IMR-90 (cell line): ENCODE measurements at regions not wholly inside any gene's neighbourhood (a gene's known extent, or its start where the extent isn't known, plus 50 kb on each side); places are given as distances from the start of the nearest gene placed in this dataset.

Experiments used
- ATAC-seq: fragments of 200-7000 bp; cut with Tn5 transposase; 2 replicates; pipeline ENCODE4 v1.9.1; 2020; ENCODE audit warnings: low read depth, mild to moderate bottlenecking, moderate library complexity
- BruUV-seq: library from RNA; stranded (reverse); fragments of 400-500 nt; replicated peaks from 2 replicates; lab custom pipeline; 2021; lab: Mats Ljungman, UMichigan
- CTCF ChIA-PET: fragments of 300-600 bp; formaldehyde crosslinking; extraction: SDS; loops from one replicate; lab custom pipeline; 2021; ENCODE audit warnings: antibody characterized with exemption; lab: Yijun Ruan, JAX
- POLR2A ChIA-PET: fragments of 300-600 bp; sonication (Branson Sonifier 250); formaldehyde crosslinking; loops from one replicate; lab custom pipeline; 2022; ENCODE audit warnings: antibody characterized with exemption; ENCODE audit not compliant: unreplicated experiment; lab: Charles Lee
- DNase-seq: peaks from one replicate; pipeline ENCODE4 v3.0.0; 2013
- H2AFZ ChIP-seq: replicated peaks from 2 replicates; pipeline ENCODE3; 2013; ENCODE audit warnings: low read length, mild to moderate bottlenecking; ENCODE audit not compliant: poor library complexity
- H2AK5ac ChIP-seq: 2 replicates; pipeline ENCODE4 v1.6.1; 2013; ENCODE audit warnings: low read depth, low read length, inconsistent platforms
- H2AK9ac ChIP-seq: replicated peaks from 2 replicates; pipeline ENCODE3; 2013; ENCODE audit warnings: mild to moderate bottlenecking, low read depth, low read length, moderate library complexity; ENCODE audit not compliant: poor library complexity
- H2BK120ac ChIP-seq: 2 replicates; pipeline ENCODE4 v1.6.1; 2013; ENCODE audit warnings: low read depth, low read length, inconsistent platforms
- H2BK15ac ChIP-seq: 3 replicates; pipeline ENCODE4 v1.6.1; 2013; ENCODE audit warnings: low read depth, low read length, inconsistent platforms
- H2BK20ac ChIP-seq: 2 replicates; pipeline ENCODE4 v1.6.1; 2013; ENCODE audit warnings: low read depth, mild to moderate bottlenecking, inconsistent platforms, low read length, moderate library complexity
- H2BK5ac ChIP-seq: 2 replicates; pipeline ENCODE4 v1.6.1; 2013; ENCODE audit warnings: mild to moderate bottlenecking, low read depth, low read length, inconsistent platforms; ENCODE audit not compliant: poor library complexity, severe bottlenecking
- H3K14ac ChIP-seq: replicated peaks from 2 replicates; pipeline ENCODE4 v1.6.1; 2013; ENCODE audit warnings: low read depth, low read length, inconsistent platforms
- H3K18ac ChIP-seq: 2 replicates; pipeline ENCODE4 v1.6.1; 2013; ENCODE audit warnings: low read depth, low read length, control low read depth
- H3K23ac ChIP-seq: 2 replicates; pipeline ENCODE4 v1.6.1; 2013; ENCODE audit warnings: low read depth, low read length, inconsistent platforms
- H3K27ac ChIP-seq: 2 replicates; pipeline ENCODE4 v1.5.1; 2013; ENCODE audit warnings: mild to moderate bottlenecking, control low read depth, low read length; ENCODE audit not compliant: insufficient read depth
- H3K27me3 ChIP-seq: 2 replicates; pipeline ENCODE4 v1.6.1; 2013; ENCODE audit warnings: low read length; ENCODE audit not compliant: control insufficient read depth, insufficient read depth
- H3K36me3 ChIP-seq: 2 replicates; pipeline ENCODE4 v1.6.1; 2013; ENCODE audit warnings: low read length, mixed read lengths; ENCODE audit not compliant: control insufficient read depth, insufficient read depth
- H3K4ac ChIP-seq: 2 replicates; pipeline ENCODE4 v1.6.1; 2013; ENCODE audit warnings: low read depth, low read length, inconsistent platforms
- H3K4me1 ChIP-seq: 2 replicates; pipeline ENCODE4 v1.6.1; 2013; ENCODE audit warnings: low read length, mixed read lengths; ENCODE audit not compliant: control insufficient read depth, insufficient read depth
- H3K4me2 ChIP-seq: 2 replicates; pipeline ENCODE4 v1.6.1; 2013; ENCODE audit warnings: low read depth, mild to moderate bottlenecking, control low read depth, low read length, moderate library complexity
- H3K4me3 ChIP-seq: 2 replicates; pipeline ENCODE4 v1.5.1; 2013; ENCODE audit warnings: low read depth, mild to moderate bottlenecking, control low read depth, low read length, moderate library complexity; ENCODE audit not compliant: insufficient read depth
- H3K56ac ChIP-seq: 2 replicates; pipeline ENCODE4 v1.6.1; 2013; ENCODE audit warnings: low read length, inconsistent platforms; ENCODE audit not compliant: insufficient read depth; ENCODE audit errors: extremely low read depth
- H3K79me1 ChIP-seq, 2 experiments: 2 replicates each; pipeline ENCODE4 v1.6.1; 2013; ENCODE audit warnings: low read length in 2 of 2, inconsistent platforms in 1 of 2, low read depth in 1 of 2
- H3K9ac ChIP-seq: 2 replicates; pipeline ENCODE4 v1.6.1; 2013; ENCODE audit warnings: low read depth, low read length, control low read depth
- H3K9me1 ChIP-seq: 2 replicates; pipeline ENCODE4 v1.6.1; 2013; ENCODE audit warnings: low read length, inconsistent platforms; ENCODE audit not compliant: insufficient read depth
- H3K9me3 ChIP-seq: 2 replicates; pipeline ENCODE4 v1.6.1; 2013; ENCODE audit warnings: low read length; ENCODE audit not compliant: control insufficient read depth, insufficient read depth
- H4K20me1 ChIP-seq: 2 replicates; pipeline ENCODE4 v1.6.1; 2013; ENCODE audit warnings: low read length, inconsistent platforms; ENCODE audit not compliant: insufficient read depth
- H4K5ac ChIP-seq: 2 replicates; pipeline ENCODE4 v1.6.1; 2013; ENCODE audit warnings: mild to moderate bottlenecking, low read depth, low read length, control low read depth
- H4K8ac ChIP-seq, 2 experiments: 2 replicates each; pipeline ENCODE4 v1.6.1; 2013; ENCODE audit warnings: low read depth in 2 of 2, low read length in 2 of 2, control low read depth in 1 of 2, inconsistent platforms in 1 of 2
- H4K91ac ChIP-seq: 2 replicates; pipeline ENCODE4 v1.6.1; 2013; ENCODE audit warnings: low read depth, low read length, inconsistent platforms; ENCODE audit not compliant: insufficient read depth
- BHLHE40 ChIP-seq: fragments of 150-350 bp; IDR thresholded peaks from 2 replicates; pipeline ENCODE4 v1.6.1; 2016; ENCODE audit warnings: mild to moderate bottlenecking, low read depth, low read length
- CEBPB ChIP-seq: IDR thresholded peaks from 2 replicates; pipeline ENCODE4 v1.6.1; 2012; ENCODE audit warnings: low read depth, low read length, improper control_type of control experiment
- CHD1 ChIP-seq: IDR thresholded peaks from 2 replicates; pipeline ENCODE4 v1.6.1; 2012; ENCODE audit warnings: low read depth, low read length, improper control_type of control experiment
- FOS ChIP-seq: fragments of 150-350 bp; IDR thresholded peaks from 2 replicates; pipeline ENCODE4 v1.6.1; 2016; ENCODE audit warnings: low read depth, low read length
- MAFK ChIP-seq: IDR thresholded peaks from 2 replicates; pipeline ENCODE4 v1.6.1; 2012; ENCODE audit warnings: low read depth, low read length, improper control_type of control experiment
- MAZ ChIP-seq: IDR thresholded peaks from 2 replicates; pipeline ENCODE4 v1.6.1; 2012; ENCODE audit warnings: low read depth, mild to moderate bottlenecking, low read length, improper control_type of control experiment, moderate library complexity, borderline replicate concordance
- MXI1 ChIP-seq: IDR thresholded peaks from 2 replicates; pipeline ENCODE4 v1.6.1; 2012; ENCODE audit warnings: low read depth, mild to moderate bottlenecking, low read length, moderate library complexity, borderline replicate concordance
- NFE2L2 ChIP-seq: fragments of 150-350 bp; IDR thresholded peaks from 2 replicates; pipeline ENCODE4 v1.6.1; 2016; ENCODE audit warnings: low read depth, mild to moderate bottlenecking, low read length
- POLR2A ChIP-seq: IDR thresholded peaks from 2 replicates; pipeline ENCODE4 v1.6.1; 2012; ENCODE audit warnings: mild to moderate bottlenecking, low read depth, low read length
- RAD21 ChIP-seq: IDR thresholded peaks from 2 replicates; pipeline ENCODE4 v1.6.1; 2012; ENCODE audit warnings: low read length, improper control_type of control experiment
- RCOR1 ChIP-seq: IDR thresholded peaks from 2 replicates; pipeline ENCODE4 v1.6.1; 2012; ENCODE audit warnings: mild to moderate bottlenecking, low read length, improper control_type of control experiment; ENCODE audit not compliant: insufficient replicate concordance
- RFX5 ChIP-seq: IDR thresholded peaks from 2 replicates; pipeline ENCODE4 v1.8.0; 2012; ENCODE audit warnings: low read depth, mild to moderate bottlenecking, low read length, moderate library complexity
- SMC3 ChIP-seq: fragments of 150-350 bp; IDR thresholded peaks from 2 replicates; pipeline ENCODE4 v1.6.1; 2016; ENCODE audit warnings: low read depth, mild to moderate bottlenecking, antibody characterized with exemption, low read length, moderate library complexity
- WGBS, 2 experiments: methylation state at CpG; one replicate each; pipeline versions ENCODE4 v1.1.5 to v1.1.7; 2013; ENCODE audit warnings: missing lambda C conversion rate in 2 of 2; ENCODE audit not compliant: insufficient read length in 1 of 2; ENCODE audit errors: extremely low coverage in 2 of 2; 5-methylcytosine and 5-hydroxymethylcytosine counted together
- dilution Hi-C: fragments of 300-500 bp; cut with HindIII; formaldehyde crosslinking; loops from one replicate; pipeline ENCODE4 v1.14.3; 2018; ENCODE audit warnings: low sequenced_read_pairs; ENCODE audit not compliant: unreplicated experiment
- in situ Hi-C: fragments of 300-500 bp; cut with MboI; formaldehyde crosslinking; loops from 3 replicates; pipeline ENCODE4 v1.14.3; 2019; ENCODE audit warnings: low sequenced_read_pairs, inconsistent platforms, mixed read lengths
- intact Hi-C: fragments of 100-400 bp; cut with micrococcal nuclease; formaldehyde crosslinking; loops from 2 replicates; pipeline ENCODE4 v1.10.0; 2022
- TF ChIP-seq, protein P1 (sequence below): fragments of 150-350 bp; IDR thresholded peaks from 2 replicates; pipeline ENCODE4 v1.6.1; 2017; ENCODE audit warnings: mild to moderate bottlenecking, antibody characterized with exemption, low read length, low read depth
- TF ChIP-seq, protein P2 (sequence below): conservative IDR thresholded peaks from 2 replicates; pipeline ENCODE4 v1.5.1; 2012; ENCODE audit warnings: mild to moderate bottlenecking, low read depth, low read length, improper control_type of control experiment
- TF ChIP-seq, protein P3 (sequence below): fragments of 150-350 bp; IDR thresholded peaks from 2 replicates; pipeline ENCODE4 v1.6.1; 2016; ENCODE audit warnings: low read depth, mild to moderate bottlenecking, low read length, moderate library complexity, borderline replicate concordance

DNA sequence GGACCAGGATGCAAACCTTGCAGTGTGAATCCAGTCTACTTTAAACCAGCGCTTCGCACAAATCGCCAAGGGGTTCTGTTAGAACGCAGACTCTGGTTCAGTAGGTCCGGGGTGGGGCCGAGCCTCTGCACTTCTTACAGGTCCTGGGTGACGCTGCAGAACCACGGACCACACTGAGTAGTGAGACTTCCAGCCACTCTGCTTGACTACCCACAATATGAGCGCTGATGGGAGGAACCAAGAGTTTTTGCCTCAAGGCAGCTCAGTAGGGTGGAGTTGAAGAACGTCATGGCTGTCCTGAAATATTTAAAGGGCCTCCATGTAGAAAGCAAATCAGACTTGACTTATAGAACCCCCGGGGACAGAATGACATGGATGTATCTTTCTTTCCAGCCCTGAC, 138.0 kb upstream of the CRY1 start:
- no peaks in the 10 kb centered on the region for H3K4me1 ChIP-seq
- H3K18ac ChIP-seq, result no peak overlapping the region
- in situ Hi-C loops, result no loop called here
- no peaks in the 10 kb centered on the region for H3K79me1 ChIP-seq
- H4K8ac ChIP-seq, result no peak overlapping the region
- H2AK5ac ChIP-seq, result no peak overlapping the region
- no peak overlapping the region for H2BK5ac ChIP-seq
- DNase-seq (no peak), ATAC-seq (no peak)
- no peak overlapping the region for H3K14ac ChIP-seq
- WGBS, 2 experiments, result 82% methylated on average over 7 of the region's 11 CpGs; no CpG with 5 or more reads in 1 of the 2 experiments
- no peaks in the 10 kb centered on the region for H3K36me3 ChIP-seq
- H3K4me2 ChIP-seq, result no peak overlapping the region
- no peak overlapping the region for H3K23ac ChIP-seq
- no TSS peak for BruUV-seq
- H2BK120ac ChIP-seq, result no peak overlapping the region
- H2AFZ ChIP-seq, result no peak overlapping the region
- no peak overlapping the region for H4K5ac ChIP-seq
- H3K4me3 ChIP-seq, result no peak overlapping the region
- no peaks in the 10 kb centered on the region for H4K20me1 ChIP-seq
- no peaks in the 10 kb centered on the region for H3K9me1 ChIP-seq
- ChIA-PET CTCF (interaction anchor here (1.5 kb wide), 1 partner anchor 11 kb away, joined by 3 read pairs; no protein-coding TSS in a partner anchor), POLR2A (no interaction called here)
- H2BK15ac ChIP-seq, result no peak overlapping the region
- intact Hi-C loops, result no loop called here
- TF ChIP-seq RCOR1 (no peak), MAZ (no peak), RFX5 (no peak), CEBPB (no peak), POLR2A (no peak), CHD1 (no peak), FOS (no peak), BHLHE40 (no peak), SMC3 (no peak), NFE2L2 (no peak), MXI1 (no peak), RAD21 (no peak), MAFK (no peak)
- TF ChIP-seq, protein P1, sequence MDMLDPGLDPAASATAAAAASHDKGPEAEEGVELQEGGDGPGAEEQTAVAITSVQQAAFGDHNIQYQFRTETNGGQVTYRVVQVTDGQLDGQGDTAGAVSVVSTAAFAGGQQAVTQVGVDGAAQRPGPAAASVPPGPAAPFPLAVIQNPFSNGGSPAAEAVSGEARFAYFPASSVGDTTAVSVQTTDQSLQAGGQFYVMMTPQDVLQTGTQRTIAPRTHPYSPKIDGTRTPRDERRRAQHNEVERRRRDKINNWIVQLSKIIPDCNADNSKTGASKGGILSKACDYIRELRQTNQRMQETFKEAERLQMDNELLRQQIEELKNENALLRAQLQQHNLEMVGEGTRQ, result no peak
- TF ChIP-seq, protein P2, sequence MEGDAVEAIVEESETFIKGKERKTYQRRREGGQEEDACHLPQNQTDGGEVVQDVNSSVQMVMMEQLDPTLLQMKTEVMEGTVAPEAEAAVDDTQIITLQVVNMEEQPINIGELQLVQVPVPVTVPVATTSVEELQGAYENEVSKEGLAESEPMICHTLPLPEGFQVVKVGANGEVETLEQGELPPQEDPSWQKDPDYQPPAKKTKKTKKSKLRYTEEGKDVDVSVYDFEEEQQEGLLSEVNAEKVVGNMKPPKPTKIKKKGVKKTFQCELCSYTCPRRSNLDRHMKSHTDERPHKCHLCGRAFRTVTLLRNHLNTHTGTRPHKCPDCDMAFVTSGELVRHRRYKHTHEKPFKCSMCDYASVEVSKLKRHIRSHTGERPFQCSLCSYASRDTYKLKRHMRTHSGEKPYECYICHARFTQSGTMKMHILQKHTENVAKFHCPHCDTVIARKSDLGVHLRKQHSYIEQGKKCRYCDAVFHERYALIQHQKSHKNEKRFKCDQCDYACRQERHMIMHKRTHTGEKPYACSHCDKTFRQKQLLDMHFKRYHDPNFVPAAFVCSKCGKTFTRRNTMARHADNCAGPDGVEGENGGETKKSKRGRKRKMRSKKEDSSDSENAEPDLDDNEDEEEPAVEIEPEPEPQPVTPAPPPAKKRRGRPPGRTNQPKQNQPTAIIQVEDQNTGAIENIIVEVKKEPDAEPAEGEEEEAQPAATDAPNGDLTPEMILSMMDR, result no peak
- TF ChIP-seq, protein P3, sequence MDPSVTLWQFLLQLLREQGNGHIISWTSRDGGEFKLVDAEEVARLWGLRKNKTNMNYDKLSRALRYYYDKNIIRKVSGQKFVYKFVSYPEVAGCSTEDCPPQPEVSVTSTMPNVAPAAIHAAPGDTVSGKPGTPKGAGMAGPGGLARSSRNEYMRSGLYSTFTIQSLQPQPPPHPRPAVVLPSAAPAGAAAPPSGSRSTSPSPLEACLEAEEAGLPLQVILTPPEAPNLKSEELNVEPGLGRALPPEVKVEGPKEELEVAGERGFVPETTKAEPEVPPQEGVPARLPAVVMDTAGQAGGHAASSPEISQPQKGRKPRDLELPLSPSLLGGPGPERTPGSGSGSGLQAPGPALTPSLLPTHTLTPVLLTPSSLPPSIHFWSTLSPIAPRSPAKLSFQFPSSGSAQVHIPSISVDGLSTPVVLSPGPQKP, result no peak
- no peak overlapping the region for H2AK9ac ChIP-seq
- H3K9me3 ChIP-seq, result no peaks in the 10 kb centered on the region
- H3K4ac ChIP-seq, result no peak overlapping the region
- peaks cover 8% of the 10 kb centered on the region for H3K27me3 ChIP-seq
- dilution Hi-C loops, result no loop called here
- H3K9ac ChIP-seq, result no peak overlapping the region
- H4K91ac ChIP-seq, result no peak overlapping the region
- H3K27ac ChIP-seq, result no peak overlapping the region
- H2BK20ac ChIP-seq, result no peak overlapping the region
- H3K56ac ChIP-seq, result no peak overlapping the region
